CD4-positive, alpha-beta T cell treated with Interleukin-4 for 1 hour (primary cell): ENCODE measurements at regions not wholly inside any gene's neighbourhood (a gene's known extent, or its start where the extent isn't known, plus 50 kb on each side); places are given as distances from the start of the nearest gene placed in this dataset.
A peak's percentile ranks its signal among the peaks of the same experiment; 100 is the strongest.
"Not testable (repeated sequence)": the region's sequence is repeated elsewhere in the genome, so short reads cannot be mapped to it uniquely, and the experiment has no call there.

Experiments
- DNase-seq, 2 donors: peaks; one replicate each; pipeline ENCODE4 v3.0.0-alpha.2; 2020 to 2022

- DNase-seq = no peak
These were observed 151.8 kb upstream of the HEY2 start for GRCh38 chr6:125597411-125598253.

- peak in 1 of 2 donors; percentile 60 for DNase-seq
These were observed 151.0 kb upstream of the HEY2 start for GRCh38 chr6:125598422-125598821.

GRCh38 chr6:125604257-125604656 lies 145.2 kb upstream of the HEY2 start:
- DNase-seq = no peak

GRCh38 chr6:125611573-125612344 lies 137.7 kb upstream of the HEY2 start:
- DNase-seq = no peak

- DNase-seq = no peak
These were observed 137.0 kb upstream of the HEY2 start for GRCh38 chr6:125612345-125612846.

- no peak for DNase-seq
These were observed 130.8 kb upstream of the HEY2 start for GRCh38 chr6:125618629-125619028.

- DNase-seq = no peak
These were observed 126.3 kb upstream of the HEY2 start for GRCh38 chr6:125623085-125623484.

GRCh38 chr6:125631165-125631564 lies 118.3 kb upstream of the HEY2 start:
- DNase-seq = no peak

- DNase-seq = not testable (repeated sequence)
These were observed 113.4 kb upstream of the HEY2 start for GRCh38 chr6:125636011-125636410.

GRCh38 chr6:125636671-125637070 lies 112.8 kb upstream of the HEY2 start:
- no peak for DNase-seq

- DNase-seq = no peak
These were observed 112.2 kb upstream of the HEY2 start for GRCh38 chr6:125637207-125637606.

- DNase-seq = no peak
These were observed 109.9 kb upstream of the HEY2 start for GRCh38 chr6:125639466-125640020.

- no peak for DNase-seq
These were observed 108.8 kb upstream of the HEY2 start for GRCh38 chr6:125640441-125641150.

GRCh38 chr6:125643967-125644661 lies 105.3 kb upstream of the HEY2 start:
- DNase-seq = not testable (repeated sequence)

GRCh38 chr6:125647391-125647790 lies 102.0 kb upstream of the HEY2 start:
- DNase-seq = no peak

GRCh38 chr6:125653752-125654151 lies 95.7 kb upstream of the HEY2 start:
- not testable (repeated sequence) for DNase-seq

GRCh38 chr6:125655511-125655910 lies 93.9 kb upstream of the HEY2 start:
- no peak for DNase-seq

- DNase-seq = no peak
These were observed 93.1 kb upstream of the HEY2 start for GRCh38 chr6:125656287-125656870.

- DNase-seq = no peak
These were observed 91.3 kb upstream of the HEY2 start for GRCh38 chr6:125658136-125658535.

GRCh38 chr6:125658759-125659431 lies 90.5 kb upstream of the HEY2 start:
- no peak for DNase-seq

GRCh38 chr6:125659887-125660286 lies 89.5 kb upstream of the HEY2 start:
- DNase-seq = no peak
